ENCODE measurements at regions not wholly inside any gene's neighbourhood (a gene's known extent, or its start where the extent isn't known, plus 50 kb on each side); places are given as distances from the start of the nearest gene placed in this dataset.
A peak's percentile ranks its signal among the peaks of the same experiment; 100 is the strongest.

GRCh38 chr12:69096669-69097335 is 142.6 kb upstream of the CPSF6 start:
- DNase-seq (ENCODE audit: low spot score): no peak

- no peak for DNase-seq (ENCODE audit: low spot score)
Measured at GRCh38 chr12:69097619-69098368, 141.6 kb upstream of the CPSF6 start.

- DNase-seq (ENCODE audit: low spot score): no peak
Measured at GRCh38 chr12:69099201-69099837, 140.1 kb upstream of the CPSF6 start.

- DNase-seq (ENCODE audit: low spot score): no peak
Measured at GRCh38 chr12:69101505-69101904, 137.9 kb upstream of the CPSF6 start.

GRCh38 chr12:69102856-69103255 is 136.5 kb upstream of the CPSF6 start:
- DNase-seq (ENCODE audit: low spot score): peak; percentile 58

- no peak for DNase-seq (ENCODE audit: low spot score)
Measured at GRCh38 chr12:69105101-69105962, 134.0 kb upstream of the CPSF6 start.

- DNase-seq (ENCODE audit: low spot score): no peak
Measured at GRCh38 chr12:69106482-69107118, 132.8 kb upstream of the CPSF6 start.

- no peak for DNase-seq (ENCODE audit: low spot score)
Measured at GRCh38 chr12:69107541-69107940, 131.8 kb upstream of the CPSF6 start.

GRCh38 chr12:69108037-69108436 is 131.3 kb upstream of the CPSF6 start:
- DNase-seq (ENCODE audit: low spot score): no peak

GRCh38 chr12:69112616-69113015 is 126.8 kb upstream of the CPSF6 start:
- DNase-seq (ENCODE audit: low spot score): no peak

GRCh38 chr12:69115099-69115498 is 124.3 kb upstream of the CPSF6 start:
- DNase-seq (ENCODE audit: low spot score): no peak

GRCh38 chr12:69115951-69116350 is 123.4 kb upstream of the CPSF6 start:
- DNase-seq (ENCODE audit: low spot score): no peak

- DNase-seq (ENCODE audit: low spot score): no peak
Measured at GRCh38 chr12:69117566-69118266, 121.7 kb upstream of the CPSF6 start.

- DNase-seq (ENCODE audit: low spot score): no peak
Measured at GRCh38 chr12:69118516-69118915, 120.9 kb upstream of the CPSF6 start.

- no peak for DNase-seq (ENCODE audit: low spot score)
Measured at GRCh38 chr12:69119770-69120169, 119.6 kb upstream of the CPSF6 start.

GRCh38 chr12:69120354-69120753 is 119.0 kb upstream of the CPSF6 start:
- no peak for DNase-seq (ENCODE audit: low spot score)

GRCh38 chr12:69123311-69123710 is 116.1 kb upstream of the CPSF6 start:
- DNase-seq (ENCODE audit: low spot score): no peak

GRCh38 chr12:69123919-69124638 is 115.3 kb upstream of the CPSF6 start:
- DNase-seq (ENCODE audit: low spot score): no peak

- DNase-seq (ENCODE audit: low spot score): no peak
Measured at GRCh38 chr12:69129017-69129416, 110.4 kb upstream of the CPSF6 start.

GRCh38 chr12:69129564-69129963 is 109.8 kb upstream of the CPSF6 start:
- no peak for DNase-seq (ENCODE audit: low spot score)

Measured in NAMALWA (cell line).